Panc1 (cell line): ENCODE measurements at regions not wholly inside any gene's neighbourhood (a gene's known extent, or its start where the extent isn't known, plus 50 kb on each side); places are given as distances from the start of the nearest gene placed in this dataset.

Experiments used
- ATAC-seq: fragments of 200-7000 bp; cut with Tn5 transposase; 2 replicates; pipeline ENCODE4 v1.9.1; 2020; ENCODE audit warnings: mild to moderate bottlenecking, moderate library complexity
- BruUV-seq: library from RNA; stranded (reverse); fragments of 400-500 nt; replicated peaks from 2 replicates; lab custom pipeline; 2021; lab: Mats Ljungman, UMichigan
- CTCF ChIA-PET: fragments of 300-600 bp; sonication (Branson Sonifier 250); formaldehyde crosslinking; loops from one replicate; lab custom pipeline; 2022; ENCODE audit warnings: antibody characterized with exemption; lab: Charles Lee
- POLR2A ChIA-PET: fragments of 300-600 bp; sonication (Branson Sonifier 250); formaldehyde crosslinking; loops from one replicate; lab custom pipeline; 2022; ENCODE audit warnings: antibody characterized with exemption; lab: Charles Lee
- DNase-seq: peaks from one replicate; pipeline ENCODE4 v3.0.0-alpha.2; 2010; ENCODE audit warnings: low read depth, low spot score
- H3K27ac ChIP-seq: 2 replicates; pipeline ENCODE4 v1.5.1; 2011; ENCODE audit warnings: mild to moderate bottlenecking, low read length, inconsistent platforms
- H3K27me3 ChIP-seq: fragments of 200-500 bp; sonication (Bioruptor generic); 2 replicates; pipeline ENCODE4 v1.6.0; 2014; ENCODE audit warnings: low read length, inconsistent platforms; ENCODE audit not compliant: control insufficient read depth, insufficient read depth
- H3K36me3 ChIP-seq: fragments of 200-500 bp; sonication (Bioruptor generic); 2 replicates; pipeline ENCODE4 v1.5.1; 2014; ENCODE audit warnings: inconsistent platforms, mild to moderate bottlenecking, low read length, moderate library complexity; ENCODE audit not compliant: control insufficient read depth, insufficient read depth
- H3K4me1 ChIP-seq: 2 replicates; pipeline ENCODE4 v1.5.1; 2011; ENCODE audit warnings: inconsistent platforms, mild to moderate bottlenecking, low read length, moderate library complexity; ENCODE audit not compliant: control insufficient read depth, insufficient read depth
- H3K4me3 ChIP-seq, 2 experiments: 2 replicates each; pipeline ENCODE4 v1.5.1; 2011 to 2012; ENCODE audit warnings: low read depth in 2 of 2, low read length in 2 of 2, mild to moderate bottlenecking in 2 of 2, inconsistent platforms in 1 of 2, moderate library complexity in 1 of 2
- H3K9me3 ChIP-seq: fragments of 200-500 bp; sonication (Bioruptor generic); 2 replicates; pipeline ENCODE4 v1.5.1; 2014; ENCODE audit warnings: low read depth, mild to moderate bottlenecking, inconsistent platforms, low read length, moderate library complexity; ENCODE audit not compliant: control insufficient read depth, insufficient read depth
- CTCF ChIP-seq: fragments of 450-650 bp; IDR thresholded peaks from 2 replicates; pipeline ENCODE4 v1.5.1; 2017; ENCODE audit warnings: mild to moderate bottlenecking
- POLR2AphosphoS5 ChIP-seq: IDR thresholded peaks from 2 replicates; pipeline ENCODE4 v1.6.1; 2012; ENCODE audit warnings: mild to moderate bottlenecking, low read depth, low read length, moderate library complexity
- SIN3A ChIP-seq: IDR thresholded peaks from 2 replicates; pipeline ENCODE4 v1.6.1; 2012; ENCODE audit warnings: low read depth, mild to moderate bottlenecking, low read length, moderate library complexity, borderline replicate concordance; ENCODE audit not compliant: insufficient read depth
- TCF7L2 ChIP-seq: IDR thresholded peaks from 2 replicates; pipeline ENCODE4 v1.6.1; 2011; ENCODE audit warnings: mild to moderate bottlenecking, low read depth, low read length, inconsistent platforms
- in situ Hi-C: cut with HindIII; loops from 2 replicates; pipeline ENCODE4 v1.10.0; 2016; ENCODE audit warnings: low sequenced_read_pairs, low pct_unique_long_range_greater_than_20kb
- intact Hi-C: fragments of 100-400 bp; cut with micrococcal nuclease; formaldehyde crosslinking; loops from one replicate; pipeline ENCODE4 v1.10.0; 2022; ENCODE audit not compliant: unreplicated experiment
- TF ChIP-seq, protein P1 (sequence below), 2 experiments: IDR thresholded peaks; 2 replicates each; pipeline ENCODE4 v1.6.1; 2011 to 2012; ENCODE audit warnings: low read depth in 2 of 2, control low read depth in 1 of 2, low read length in 1 of 2, mild to moderate bottlenecking in 1 of 2, moderate library complexity in 1 of 2; ENCODE audit not compliant: insufficient read depth in 1 of 2

DNA sequence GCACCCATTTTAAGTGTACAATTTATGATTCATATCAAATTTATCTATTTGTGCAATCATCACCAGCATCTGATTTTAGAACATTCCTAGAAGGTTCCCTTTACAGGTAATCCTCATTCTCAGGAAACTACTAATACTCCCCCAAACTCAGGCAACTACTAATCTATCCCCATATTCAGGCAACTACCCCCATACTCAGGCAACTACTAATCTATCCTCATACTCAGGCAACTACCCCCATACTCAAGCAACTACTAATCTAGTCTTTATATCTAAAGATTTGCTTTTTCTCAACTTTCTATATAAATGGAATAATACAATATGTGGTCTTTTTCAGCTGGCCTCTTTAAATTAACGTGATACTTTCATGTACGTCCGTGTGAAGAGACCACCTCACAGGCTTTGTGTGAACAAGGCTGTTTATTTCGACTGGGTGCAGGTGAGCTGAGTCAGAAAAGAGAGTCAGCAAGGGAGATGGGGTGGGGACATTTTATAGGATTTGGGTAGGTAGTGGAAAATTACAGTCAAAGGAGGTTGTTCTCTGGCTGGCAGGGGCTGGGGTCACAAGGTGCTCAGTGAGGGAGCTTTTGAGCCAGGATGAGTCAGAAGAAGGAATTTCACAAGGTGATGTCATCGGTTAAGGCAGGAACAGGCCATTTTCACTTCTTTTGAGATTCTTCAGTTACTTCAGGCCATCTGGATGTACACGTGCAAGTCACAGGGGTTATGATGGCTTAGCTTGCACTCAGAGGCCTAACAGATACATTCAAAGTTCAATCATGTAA, 1444.5 kb upstream of the CADM2 start:
- ATAC-seq: no peak
- no TSS peak for BruUV-seq
- TF ChIP-seq, protein P1, sequence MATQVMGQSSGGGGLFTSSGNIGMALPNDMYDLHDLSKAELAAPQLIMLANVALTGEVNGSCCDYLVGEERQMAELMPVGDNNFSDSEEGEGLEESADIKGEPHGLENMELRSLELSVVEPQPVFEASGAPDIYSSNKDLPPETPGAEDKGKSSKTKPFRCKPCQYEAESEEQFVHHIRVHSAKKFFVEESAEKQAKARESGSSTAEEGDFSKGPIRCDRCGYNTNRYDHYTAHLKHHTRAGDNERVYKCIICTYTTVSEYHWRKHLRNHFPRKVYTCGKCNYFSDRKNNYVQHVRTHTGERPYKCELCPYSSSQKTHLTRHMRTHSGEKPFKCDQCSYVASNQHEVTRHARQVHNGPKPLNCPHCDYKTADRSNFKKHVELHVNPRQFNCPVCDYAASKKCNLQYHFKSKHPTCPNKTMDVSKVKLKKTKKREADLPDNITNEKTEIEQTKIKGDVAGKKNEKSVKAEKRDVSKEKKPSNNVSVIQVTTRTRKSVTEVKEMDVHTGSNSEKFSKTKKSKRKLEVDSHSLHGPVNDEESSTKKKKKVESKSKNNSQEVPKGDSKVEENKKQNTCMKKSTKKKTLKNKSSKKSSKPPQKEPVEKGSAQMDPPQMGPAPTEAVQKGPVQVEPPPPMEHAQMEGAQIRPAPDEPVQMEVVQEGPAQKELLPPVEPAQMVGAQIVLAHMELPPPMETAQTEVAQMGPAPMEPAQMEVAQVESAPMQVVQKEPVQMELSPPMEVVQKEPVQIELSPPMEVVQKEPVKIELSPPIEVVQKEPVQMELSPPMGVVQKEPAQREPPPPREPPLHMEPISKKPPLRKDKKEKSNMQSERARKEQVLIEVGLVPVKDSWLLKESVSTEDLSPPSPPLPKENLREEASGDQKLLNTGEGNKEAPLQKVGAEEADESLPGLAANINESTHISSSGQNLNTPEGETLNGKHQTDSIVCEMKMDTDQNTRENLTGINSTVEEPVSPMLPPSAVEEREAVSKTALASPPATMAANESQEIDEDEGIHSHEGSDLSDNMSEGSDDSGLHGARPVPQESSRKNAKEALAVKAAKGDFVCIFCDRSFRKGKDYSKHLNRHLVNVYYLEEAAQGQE (IDR thresholded peaks at IDR 0.05; ENCODE audit: insufficient read depth in 1 of 2, low read depth in 2 of 2, low read length in 1 of 2): no peak
- TF ChIP-seq SIN3A (no peak), POLR2AphosphoS5 (no peak), CTCF (no peak), TCF7L2 (no peak)
- Histone ChIP-seq H3K36me3 (no peaks in the 10 kb centered on the region), H3K27me3 (no peaks in the 10 kb centered on the region), H3K9me3 (no peaks in the 10 kb centered on the region), H3K4me1 (no peaks in the 10 kb centered on the region), H3K27ac (no peak overlapping the region), H3K4me3 (no peak overlapping the region)
- CTCF ChIA-PET: no interaction called here
- DNase-seq: no peak
- intact Hi-C loops: no loop called here
- in situ Hi-C loops: no loop called here
- POLR2A ChIA-PET: interaction anchor here (0.6 kb wide), 1 partner anchor 216 kb away, joined by 3 read pairs; no protein-coding TSS in a partner anchor

DNA sequence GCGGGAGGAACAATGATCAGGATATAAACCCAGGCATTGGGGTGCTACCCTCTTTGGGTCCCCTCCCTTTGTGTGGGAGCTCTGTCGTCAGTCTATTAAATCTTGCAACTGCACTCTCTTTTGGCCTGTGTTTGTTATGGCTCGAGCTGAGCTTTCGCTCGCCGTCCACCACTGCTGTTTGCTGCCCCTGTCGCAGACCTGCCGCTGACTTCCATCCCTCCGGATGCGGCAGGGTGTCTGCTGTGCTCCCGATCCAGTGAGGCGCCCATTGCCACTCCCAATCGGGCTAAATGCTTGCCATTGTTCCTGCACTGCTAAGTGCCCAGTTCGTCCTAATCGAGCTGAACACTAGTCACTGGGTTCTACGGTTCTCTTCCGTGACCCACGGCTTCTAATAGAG, 1443.7 kb upstream of the CADM2 start:
- DNase-seq: no peak
- Histone ChIP-seq H3K4me1 (no peaks in the 10 kb centered on the region), H3K36me3 (no peaks in the 10 kb centered on the region), H3K27ac (no peak overlapping the region), H3K9me3 (no peaks in the 10 kb centered on the region), H3K27me3 (no peaks in the 10 kb centered on the region), H3K4me3 (no peak overlapping the region)
- ATAC-seq: no peak
- ChIA-PET POLR2A (interaction anchor here (0.6 kb wide), 1 partner anchor 215 kb away, joined by 3 read pairs; no protein-coding TSS in a partner anchor), CTCF (no interaction called here)
- intact Hi-C loops (no loop called here), in situ Hi-C loops (no loop called here)
- TF ChIP-seq, protein P1 (IDR thresholded peaks at IDR 0.05; ENCODE audit: insufficient read depth in 1 of 2, low read depth in 2 of 2, low read length in 1 of 2): no peak
- no peak for TF ChIP-seq SIN3A
- no peak for TF ChIP-seq POLR2AphosphoS5
- no peak for TF ChIP-seq TCF7L2
- TF ChIP-seq CTCF: no peak
- no TSS peak for BruUV-seq
